GM10266 (cell line): ENCODE measurements at regions not wholly inside any gene's neighbourhood (a gene's known extent, or its start where the extent isn't known, plus 50 kb on each side); places are given as distances from the start of the nearest gene placed in this dataset.
"Not testable (repeated sequence)": the region's sequence is repeated elsewhere in the genome, so short reads cannot be mapped to it uniquely, and the experiment has no call there.

Source experiments
- DNase-seq: peaks from one replicate; pipeline ENCODE4 v3.0.0; 2012; ENCODE audit errors: extremely low spot score
- CTCF ChIP-seq: IDR thresholded peaks from 2 replicates; pipeline ENCODE4 v1.5.1; 2012; ENCODE audit warnings: mild to moderate bottlenecking, low read depth; ENCODE audit not compliant: control insufficient read depth, insufficient read depth; ENCODE audit errors: missing control alignments

- TF ChIP-seq CTCF = no peak
- DNase-seq = no peak
These were observed 62.7 kb upstream of the USP9X start for GRCh38 chrX:41022566-41022965.

- TF ChIP-seq CTCF = no peak
- DNase-seq = no peak
These were observed 62.1 kb upstream of the USP9X start for GRCh38 chrX:41023098-41023497.

GRCh38 chrX:41024335-41024734 is 60.9 kb upstream of the USP9X start:
- not testable (repeated sequence) for DNase-seq

GRCh38 chrX:41024755-41025154 is 60.5 kb upstream of the USP9X start:
- no peak for DNase-seq
- no peak for TF ChIP-seq CTCF

GRCh38 chrX:41025926-41026701 is 59.1 kb upstream of the USP9X start:
- DNase-seq = no peak
- no peak for TF ChIP-seq CTCF

GRCh38 chrX:41026702-41027078 is 58.6 kb upstream of the USP9X start:
- no peak for TF ChIP-seq CTCF
- no peak for DNase-seq

- DNase-seq = no peak
- no peak for TF ChIP-seq CTCF
These were observed 55.9 kb upstream of the USP9X start for GRCh38 chrX:41029332-41029731.
